ENCODE measurements at regions not wholly inside any gene's neighbourhood (a gene's known extent, or its start where the extent isn't known, plus 50 kb on each side); places are given as distances from the start of the nearest gene placed in this dataset.

DNA sequence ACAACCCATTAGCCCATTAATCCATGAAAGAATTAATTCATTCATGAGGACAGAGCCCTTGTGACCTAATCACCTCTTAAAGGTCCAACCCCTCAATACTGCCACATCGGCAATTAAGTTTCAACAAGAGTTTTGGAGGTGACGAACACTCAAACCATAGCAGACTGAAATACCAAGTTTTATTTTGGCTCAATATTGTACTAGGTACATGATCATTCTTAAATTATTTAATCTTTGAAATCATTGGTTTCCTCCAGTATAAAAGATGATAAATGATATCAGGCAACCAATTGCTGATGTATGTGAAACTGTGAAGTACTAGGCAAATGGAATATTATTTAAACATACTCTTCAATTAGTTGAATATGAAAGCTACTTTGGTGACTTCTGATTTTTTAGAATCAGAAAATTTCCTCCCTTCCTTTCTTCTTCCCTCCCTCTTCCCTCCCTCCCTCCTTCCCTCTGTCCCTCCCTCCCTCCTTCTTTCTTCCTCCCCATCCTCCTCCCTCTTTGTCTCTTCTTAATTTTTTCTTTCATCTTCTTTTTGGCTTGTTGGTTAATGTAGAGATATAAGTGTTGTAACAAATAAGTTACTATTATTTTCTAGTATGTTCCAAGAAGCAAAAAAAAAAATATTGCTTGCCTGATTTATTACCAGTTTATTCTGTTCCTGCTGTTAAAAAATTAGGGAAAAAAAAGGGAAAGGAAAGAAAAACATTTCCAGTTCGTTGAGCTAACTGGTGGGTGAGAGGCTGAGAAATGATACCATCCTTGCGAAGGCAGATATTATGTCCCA, 233.9 kb upstream of the ZNF217 start:
- Histone ChIP-seq H3K27ac (ENCODE audit: low read depth, low read length) (no peak overlapping the region), H3K9me3 (ENCODE audit: control insufficient read depth in 1 of 2, low read length in 2 of 2) (no peaks in the 10 kb centered on the region), H3K4me1 (ENCODE audit: insufficient read depth, low read length) (peaks cover 37% of the 10 kb centered on the region), H3K27me3 (ENCODE audit: insufficient read depth, low read length) (no peaks in the 10 kb centered on the region), H3K4me3 (ENCODE audit: low read length in 2 of 2) (no peak overlapping the region), H3K36me3 (ENCODE audit: insufficient read depth, low read length) (no peaks in the 10 kb centered on the region)
- H3K27me3 Mint-ChIP-seq: no peaks in the 10 kb centered on the region
- DNase-seq: no peak
- intact Hi-C loops (cut with micrococcal nuclease): loop anchor here (2.0 to 5.0 kb wide), 2 partner anchors 15 to 75 kb away; no protein-coding TSS in a partner anchor
- no peaks in the 10 kb centered on the region for H3K9me3 Mint-ChIP-seq
- H3K4me1 Mint-ChIP-seq: peaks cover 23 to 48% (median 40%) of the 10 kb centered on the region in 4 donors
- peak overlapping the region in 2 of 8 donors; percentile 21 to 32 for H3K4me3 Mint-ChIP-seq
- ChIA-PET CTCF (ENCODE audit: partially characterized antibody) (interaction anchor here (1.4 kb wide), 1 partner anchor 248 kb away, joined by 3 read pairs; no protein-coding TSS in a partner anchor), POLR2A (ENCODE audit: partially characterized antibody) (interaction anchor here (1.2 to 1.3 kb wide), 2 partner anchors 12 to 39 kb away, joined by 3 to 9 read pairs; no protein-coding TSS in a partner anchor)
- peak overlapping the region in 3 of 7 donors; percentile 6 to 71 (median 37) for H3K27ac Mint-ChIP-seq
- H3K36me3 Mint-ChIP-seq: no peaks in the 10 kb centered on the region

DNA sequence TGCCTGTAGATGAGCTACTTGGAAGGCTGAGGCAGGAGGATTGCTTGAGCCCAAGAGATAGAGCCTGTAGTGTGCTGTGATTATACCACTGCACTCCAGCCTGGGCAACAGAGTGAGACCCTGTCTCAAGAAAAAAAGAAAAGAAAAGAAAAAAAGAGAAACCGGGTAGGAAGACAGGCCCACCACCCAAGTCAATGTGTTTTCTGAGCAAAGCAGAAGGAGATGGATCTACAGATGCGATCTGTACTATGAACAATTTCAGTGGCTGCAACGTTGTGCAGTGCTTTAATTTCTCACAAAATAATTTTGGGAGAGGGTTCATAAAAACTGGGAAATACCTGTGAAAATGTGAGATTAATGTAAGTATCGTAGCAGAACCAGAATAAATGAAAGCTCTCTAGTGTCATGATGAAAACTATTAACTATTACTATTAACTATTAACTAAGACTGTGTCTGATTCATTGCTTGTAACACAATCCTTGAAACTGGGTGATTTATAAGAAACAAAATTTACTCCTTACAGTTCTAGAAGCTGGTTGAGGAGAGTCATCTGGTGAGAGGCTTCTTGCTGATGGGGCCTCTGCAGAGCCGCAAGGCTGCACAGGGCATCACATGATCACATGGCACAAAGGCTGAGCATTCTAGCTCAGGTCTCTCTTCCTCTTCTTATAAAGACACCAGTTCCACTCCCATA, 233.1 kb upstream of the ZNF217 start:
- no peaks in the 10 kb centered on the region for H3K27me3 Mint-ChIP-seq
- Histone ChIP-seq H3K27me3 (ENCODE audit: insufficient read depth, low read length) (no peaks in the 10 kb centered on the region), H3K36me3 (ENCODE audit: insufficient read depth, low read length) (no peaks in the 10 kb centered on the region), H3K27ac (ENCODE audit: low read depth, low read length) (no peak overlapping the region), H3K4me1 (ENCODE audit: insufficient read depth, low read length) (peaks cover 37% of the 10 kb centered on the region), H3K4me3 (ENCODE audit: low read length in 2 of 2) (no peak overlapping the region), H3K9me3 (ENCODE audit: control insufficient read depth in 1 of 2, low read length in 2 of 2) (no peaks in the 10 kb centered on the region)
- H3K27ac Mint-ChIP-seq: peak overlapping the region in 3 of 7 donors; percentile 32 to 74 (median 37)
- H3K9me3 Mint-ChIP-seq: no peaks in the 10 kb centered on the region
- ChIA-PET POLR2A (ENCODE audit: partially characterized antibody) (no interaction called here), CTCF (ENCODE audit: partially characterized antibody) (no interaction called here)
- no peaks in the 10 kb centered on the region for H3K36me3 Mint-ChIP-seq
- peaks cover 23 to 43% (median 38%) of the 10 kb centered on the region in 4 donors for H3K4me1 Mint-ChIP-seq
- intact Hi-C loops (cut with micrococcal nuclease): loop anchor here (5.0 kb wide), 1 partner anchor 74 kb away; no protein-coding TSS in a partner anchor
- no peak for DNase-seq
- peak overlapping the region in 1 of 8 donors; percentile 32 for H3K4me3 Mint-ChIP-seq

DNA sequence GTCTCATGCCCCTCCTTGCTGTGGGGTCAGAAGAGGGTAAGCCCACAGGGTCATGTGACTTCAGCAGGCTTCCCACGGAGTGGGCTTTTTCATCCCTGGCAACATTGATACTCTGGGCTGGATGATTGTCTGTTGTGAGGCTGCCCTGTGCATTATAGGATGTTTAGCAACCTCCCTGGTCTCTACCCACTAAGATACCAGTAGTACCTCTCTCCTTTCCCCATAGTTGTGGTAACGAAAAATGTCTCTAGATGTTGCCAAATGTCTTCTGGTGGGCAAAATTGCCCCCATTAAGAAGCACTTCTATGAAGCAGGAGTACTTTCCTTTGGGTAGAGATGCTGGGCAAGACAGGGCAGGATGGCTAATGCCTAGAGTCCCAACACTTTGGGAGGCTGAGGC, 232.5 kb upstream of the ZNF217 start:
- no peak for DNase-seq
- no peak overlapping the region for H3K27ac ChIP-seq (ENCODE audit: low read depth, low read length)
- CTCF ChIA-PET (ENCODE audit: partially characterized antibody): no interaction called here
- no peak overlapping the region for H3K4me3 ChIP-seq (ENCODE audit: low read length in 2 of 2)
- intact Hi-C loops (cut with micrococcal nuclease): loop anchor here (5.0 kb wide), 1 partner anchor 74 kb away; no protein-coding TSS in a partner anchor
- POLR2A ChIA-PET (ENCODE audit: partially characterized antibody): no interaction called here
- no peaks in the 10 kb centered on the region for H3K9me3 Mint-ChIP-seq
- no peak overlapping the region for H3K4me3 Mint-ChIP-seq
- peaks cover 23 to 43% (median 38%) of the 10 kb centered on the region in 4 donors for H3K4me1 Mint-ChIP-seq
- no peaks in the 10 kb centered on the region for H3K27me3 Mint-ChIP-seq
- H3K9me3 ChIP-seq (ENCODE audit: control insufficient read depth in 1 of 2, low read length in 2 of 2): no peaks in the 10 kb centered on the region
- no peaks in the 10 kb centered on the region for H3K36me3 Mint-ChIP-seq
- H3K4me1 ChIP-seq (ENCODE audit: insufficient read depth, low read length): peaks cover 37% of the 10 kb centered on the region
- H3K36me3 ChIP-seq (ENCODE audit: insufficient read depth, low read length): no peaks in the 10 kb centered on the region
- no peak overlapping the region for H3K27ac Mint-ChIP-seq
- H3K27me3 ChIP-seq (ENCODE audit: insufficient read depth, low read length): no peaks in the 10 kb centered on the region

DNA sequence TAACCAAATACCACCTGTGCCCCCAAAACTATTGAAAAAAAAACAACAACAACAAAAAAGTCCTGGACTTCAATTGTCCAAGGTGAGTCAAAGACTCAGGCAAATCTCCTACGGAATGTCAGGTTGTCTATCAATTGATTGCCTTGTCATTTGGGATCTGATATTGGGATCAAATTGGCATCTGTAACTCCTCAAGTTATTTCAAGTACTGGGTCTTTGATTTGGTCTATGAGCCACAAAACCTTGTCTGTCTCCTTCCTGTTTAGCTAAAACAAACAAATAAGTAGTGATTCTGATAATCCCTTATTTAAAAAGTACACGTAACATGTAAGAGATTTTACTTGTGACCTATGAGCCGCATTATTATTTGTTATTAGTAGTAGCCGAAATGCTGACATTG, 231.6 kb upstream of the ZNF217 start:
- Mint-ChIP-seq H3K36me3 (no peaks in the 10 kb centered on the region), H3K9me3 (no peaks in the 10 kb centered on the region), H3K4me3 (no peak overlapping the region), H3K4me1 (peaks cover 21 to 36% (median 32%) of the 10 kb centered on the region in 4 donors), H3K27me3 (no peaks in the 10 kb centered on the region), H3K27ac (peak overlapping the region in 2 of 7 donors; percentile 15 to 33)
- CTCF ChIA-PET (ENCODE audit: partially characterized antibody): no interaction called here
- POLR2A ChIA-PET (ENCODE audit: partially characterized antibody): interaction anchor here (1.0 kb wide), 1 partner anchor 9 kb away, joined by 3 read pairs; no protein-coding TSS in a partner anchor
- H3K4me3 ChIP-seq (ENCODE audit: low read length in 2 of 2): no peak overlapping the region
- no peak overlapping the region for H3K27ac ChIP-seq (ENCODE audit: low read depth, low read length)
- no peaks in the 10 kb centered on the region for H3K9me3 ChIP-seq (ENCODE audit: control insufficient read depth in 1 of 2, low read length in 2 of 2)
- intact Hi-C loops (cut with micrococcal nuclease): loop anchor here (5.0 kb wide), 1 partner anchor 73 kb away; no protein-coding TSS in a partner anchor
- no peaks in the 10 kb centered on the region for H3K27me3 ChIP-seq (ENCODE audit: insufficient read depth, low read length)
- H3K36me3 ChIP-seq (ENCODE audit: insufficient read depth, low read length): no peaks in the 10 kb centered on the region
- DNase-seq: no peak
- H3K4me1 ChIP-seq (ENCODE audit: insufficient read depth, low read length): peaks cover 33% of the 10 kb centered on the region

DNA sequence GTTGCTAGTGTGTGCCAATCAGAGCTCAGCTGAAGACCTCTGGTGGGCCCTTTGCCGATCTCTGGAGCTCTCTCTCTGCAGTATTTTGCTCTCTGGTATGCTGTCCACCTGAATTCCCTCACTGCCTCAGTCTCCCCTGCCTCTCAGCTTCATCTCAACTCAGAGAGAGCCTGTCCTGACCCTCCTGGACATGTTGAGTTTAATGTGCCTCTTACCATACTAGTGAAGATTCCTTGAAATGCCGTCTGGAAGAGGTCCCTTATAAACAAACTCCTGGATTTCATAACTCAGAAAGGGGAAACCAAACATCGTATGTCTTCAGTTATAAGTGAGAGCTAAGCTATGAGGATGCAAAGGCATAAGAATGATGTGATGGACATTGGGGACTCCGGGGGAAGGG, 231.1 kb upstream of the ZNF217 start:
- Histone ChIP-seq H3K4me3 (ENCODE audit: low read length in 2 of 2) (no peak overlapping the region), H3K27ac (ENCODE audit: low read depth, low read length) (no peak overlapping the region), H3K27me3 (ENCODE audit: insufficient read depth, low read length) (no peaks in the 10 kb centered on the region), H3K4me1 (ENCODE audit: insufficient read depth, low read length) (peaks cover 28% of the 10 kb centered on the region), H3K9me3 (ENCODE audit: control insufficient read depth in 1 of 2, low read length in 2 of 2) (no peaks in the 10 kb centered on the region), H3K36me3 (ENCODE audit: insufficient read depth, low read length) (no peaks in the 10 kb centered on the region)
- intact Hi-C loops (cut with micrococcal nuclease): loop anchor here (5.0 kb wide), 1 partner anchor 72 kb away; no protein-coding TSS in a partner anchor
- ChIA-PET POLR2A (ENCODE audit: partially characterized antibody) (interaction anchor here (0.6 to 1.0 kb wide), 2 partner anchors 9 to 182 kb away, joined by 3 read pairs; no protein-coding TSS in a partner anchor), CTCF (ENCODE audit: partially characterized antibody) (no interaction called here)
- Mint-ChIP-seq H3K9me3 (no peaks in the 10 kb centered on the region), H3K36me3 (no peaks in the 10 kb centered on the region), H3K4me1 (peaks cover 17 to 31% (median 28%) of the 10 kb centered on the region in 4 donors), H3K4me3 (no peak overlapping the region), H3K27ac (peak overlapping the region in 1 of 7 donors; percentile 53), H3K27me3 (no peaks in the 10 kb centered on the region)
- no peak for DNase-seq

DNA sequence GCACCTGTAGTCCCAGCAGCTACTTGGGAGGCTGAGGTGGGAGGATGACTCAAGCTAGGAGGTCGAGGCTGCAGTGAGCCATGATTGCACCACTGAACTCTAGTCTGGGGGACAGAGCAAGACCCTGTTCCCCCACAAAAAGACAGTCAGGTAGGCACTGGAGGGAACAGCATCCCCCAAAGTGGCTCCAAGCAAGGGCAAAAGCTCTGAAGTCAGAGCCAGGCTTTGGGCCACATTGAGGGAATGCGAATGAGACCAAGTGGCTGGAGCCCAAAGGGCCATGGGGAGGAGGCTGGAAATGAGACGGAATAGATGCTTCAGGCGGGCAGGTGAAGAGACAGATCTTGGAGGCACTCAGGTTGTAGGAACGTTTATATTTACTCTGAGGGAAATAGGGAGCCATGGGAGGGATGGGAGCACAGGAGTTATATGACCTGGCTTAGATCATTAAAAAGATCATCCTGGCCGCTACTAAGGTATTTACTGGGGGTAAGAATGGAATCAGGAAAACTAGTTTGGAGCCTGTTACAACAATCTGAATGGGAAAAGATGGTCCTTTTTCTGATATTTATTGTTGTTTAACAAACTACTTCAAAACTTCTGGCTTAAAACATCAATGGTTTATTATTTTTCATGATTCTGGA, 229.6 kb upstream of the ZNF217 start:
- no peak for DNase-seq
- CTCF ChIA-PET (ENCODE audit: partially characterized antibody): no interaction called here
- H3K9me3 Mint-ChIP-seq: peaks cover 0 to 5% (median 3%) of the 10 kb centered on the region in 8 donors
- Histone ChIP-seq H3K27me3 (ENCODE audit: insufficient read depth, low read length) (no peaks in the 10 kb centered on the region), H3K4me1 (ENCODE audit: insufficient read depth, low read length) (peaks cover 13% of the 10 kb centered on the region), H3K4me3 (ENCODE audit: low read length in 2 of 2) (no peak overlapping the region), H3K9me3 (ENCODE audit: control insufficient read depth in 1 of 2, low read length in 2 of 2) (no peaks in the 10 kb centered on the region), H3K36me3 (ENCODE audit: insufficient read depth, low read length) (no peaks in the 10 kb centered on the region), H3K27ac (ENCODE audit: low read depth, low read length) (no peak overlapping the region)
- H3K36me3 Mint-ChIP-seq: peaks cover 0 to 5% of the 10 kb centered on the region in 2 donors
- peaks cover 4 to 21% (median 17%) of the 10 kb centered on the region in 4 donors for H3K4me1 Mint-ChIP-seq
- POLR2A ChIA-PET (ENCODE audit: partially characterized antibody): no interaction called here
- peak overlapping the region in 1 of 8 donors; percentile 31 for H3K4me3 Mint-ChIP-seq
- no peaks in the 10 kb centered on the region for H3K27me3 Mint-ChIP-seq
- intact Hi-C loops (cut with micrococcal nuclease): no loop called here
- H3K27ac Mint-ChIP-seq: no peak overlapping the region

DNA sequence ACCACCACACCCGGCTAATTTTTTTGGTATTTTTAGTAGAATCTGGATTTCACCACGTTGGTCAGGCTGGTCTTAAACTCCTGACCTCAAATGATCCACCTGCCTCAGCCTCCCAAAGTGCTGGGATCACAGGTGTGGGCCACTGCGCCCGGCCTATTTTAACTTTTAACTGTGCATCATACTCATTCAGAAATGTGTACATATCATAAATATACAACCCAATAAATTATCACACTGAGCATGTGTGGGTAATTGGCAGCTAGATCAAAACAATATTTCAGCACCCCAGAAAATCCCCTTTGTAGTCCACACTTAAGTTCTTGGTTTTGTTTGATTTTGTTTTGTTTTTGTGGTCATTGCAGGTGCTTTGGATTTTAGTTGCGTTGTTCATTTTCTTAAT, 228.9 kb upstream of the ZNF217 start:
- H3K4me1 Mint-ChIP-seq: peaks cover 6 to 20% (median 16%) of the 10 kb centered on the region in 4 donors
- H3K36me3 Mint-ChIP-seq: peaks cover 0 to 5% of the 10 kb centered on the region in 2 donors
- no peaks in the 10 kb centered on the region for H3K27me3 Mint-ChIP-seq

More for the DNA sequence above, 228.9 kb upstream of the ZNF217 start:
- Histone ChIP-seq H3K36me3 (ENCODE audit: insufficient read depth, low read length) (no peaks in the 10 kb centered on the region), H3K4me1 (ENCODE audit: insufficient read depth, low read length) (peaks cover 6% of the 10 kb centered on the region), H3K9me3 (ENCODE audit: control insufficient read depth in 1 of 2, low read length in 2 of 2) (no peaks in the 10 kb centered on the region), H3K4me3 (ENCODE audit: low read length in 2 of 2) (no peak overlapping the region), H3K27me3 (ENCODE audit: insufficient read depth, low read length) (no peaks in the 10 kb centered on the region), H3K27ac (ENCODE audit: low read depth, low read length) (no peak overlapping the region)
- peaks cover 0 to 5% (median 3%) of the 10 kb centered on the region in 8 donors for H3K9me3 Mint-ChIP-seq
- no peak overlapping the region for H3K27ac Mint-ChIP-seq
- H3K4me3 Mint-ChIP-seq: no peak overlapping the region
- no peak for DNase-seq
- intact Hi-C loops (cut with micrococcal nuclease): no loop called here
- CTCF ChIA-PET (ENCODE audit: partially characterized antibody): no interaction called here
- POLR2A ChIA-PET (ENCODE audit: partially characterized antibody): no interaction called here
